Muscle layer of colon (tissue), 2 donors: ENCODE measurements at regions not wholly inside any gene's neighbourhood (a gene's known extent, or its start where the extent isn't known, plus 50 kb on each side); places are given as distances from the start of the nearest gene placed in this dataset.
"Not testable (repeated sequence)": the region's sequence is repeated elsewhere in the genome, so short reads cannot be mapped to it uniquely, and the experiment has no call there.

ENCODE experiments used
- H3K27ac ChIP-seq: one replicate; pipeline ENCODE4 v1.7.0; 2013; ENCODE audit warnings: low read depth, mild to moderate bottlenecking, low read length, moderate library complexity
- H3K27me3 ChIP-seq, 2 donors: one replicate each; pipeline ENCODE4 v1.7.0; 2013; ENCODE audit warnings: low read length in 2 of 2, mild to moderate bottlenecking in 2 of 2; ENCODE audit not compliant: insufficient read depth in 2 of 2, control insufficient read depth in 1 of 2
- H3K36me3 ChIP-seq: one replicate; pipeline ENCODE4 v1.7.0; 2013; ENCODE audit warnings: mild to moderate bottlenecking, low read length; ENCODE audit not compliant: insufficient read depth
- H3K4me1 ChIP-seq: one replicate; pipeline ENCODE4 v1.7.0; 2013; ENCODE audit warnings: mild to moderate bottlenecking, low read length; ENCODE audit not compliant: insufficient read depth
- H3K4me3 ChIP-seq, 2 donors: one replicate each; pipeline ENCODE4 v1.7.0; 2013; ENCODE audit warnings: low read length in 2 of 2, low read depth in 1 of 2, mild to moderate bottlenecking in 1 of 2, moderate library complexity in 1 of 2
- H3K9ac ChIP-seq: one replicate; pipeline ENCODE4 v1.7.0; 2013; ENCODE audit warnings: low read length
- H3K9me3 ChIP-seq: one replicate; pipeline ENCODE4 v1.7.0; 2013; ENCODE audit warnings: mild to moderate bottlenecking, low read length
- donor health status: abdominal sarcoma.
- donor health status: Adenocarcinoma of cecum.

- H3K9ac ChIP-seq, H3K27me3 ChIP-seq, H3K9me3 ChIP-seq, H3K27ac ChIP-seq, H3K36me3 ChIP-seq, H3K4me3 ChIP-seq, H3K4me1 ChIP-seq: not testable (repeated sequence)
These were observed 112.6 kb upstream of the FAM174B start for GRCh38 chr15:92768131-92768530.

GRCh38 chr15:92770641-92771040 lies 115.1 kb upstream of the FAM174B start:
- Histone ChIP-seq H3K27ac (no peak overlapping the region), H3K4me3 (no peak overlapping the region), H3K9ac (no peak overlapping the region), H3K27me3 (no peaks in the 10 kb centered on the region), H3K9me3 (no peaks in the 10 kb centered on the region), H3K36me3 (no peaks in the 10 kb centered on the region), H3K4me1 (no peaks in the 10 kb centered on the region)

- Histone ChIP-seq H3K9ac (no peak overlapping the region), H3K27me3 (no peaks in the 10 kb centered on the region), H3K36me3 (no peaks in the 10 kb centered on the region), H3K9me3 (no peaks in the 10 kb centered on the region), H3K27ac (no peak overlapping the region), H3K4me1 (no peaks in the 10 kb centered on the region), H3K4me3 (no peak overlapping the region)
These were observed 116.5 kb upstream of the FAM174B start for GRCh38 chr15:92772061-92772460.

GRCh38 chr15:92772626-92773244 lies 117.2 kb upstream of the FAM174B start:
- no peaks in the 10 kb centered on the region for H3K9me3 ChIP-seq
- H3K27ac ChIP-seq, result no peak overlapping the region
- no peaks in the 10 kb centered on the region for H3K27me3 ChIP-seq
- H3K36me3 ChIP-seq, result no peaks in the 10 kb centered on the region
- no peak overlapping the region for H3K4me3 ChIP-seq
- H3K9ac ChIP-seq, result no peak overlapping the region
- no peaks in the 10 kb centered on the region for H3K4me1 ChIP-seq

GRCh38 chr15:92773340-92773739 lies 117.8 kb upstream of the FAM174B start:
- Histone ChIP-seq H3K9ac (no peak overlapping the region), H3K27ac (no peak overlapping the region), H3K4me1 (no peaks in the 10 kb centered on the region), H3K36me3 (no peaks in the 10 kb centered on the region), H3K27me3 (no peaks in the 10 kb centered on the region), H3K9me3 (no peaks in the 10 kb centered on the region), H3K4me3 (no peak overlapping the region)

GRCh38 chr15:92779874-92780273 lies 120.2 kb upstream of the CHD2 start:
- no peaks in the 10 kb centered on the region for H3K4me1 ChIP-seq
- no peaks in the 10 kb centered on the region for H3K36me3 ChIP-seq
- no peaks in the 10 kb centered on the region for H3K9me3 ChIP-seq
- H3K27ac ChIP-seq, result no peak overlapping the region
- H3K27me3 ChIP-seq, result no peaks in the 10 kb centered on the region
- no peak overlapping the region for H3K4me3 ChIP-seq
- no peak overlapping the region for H3K9ac ChIP-seq

- H3K27ac ChIP-seq, result no peak overlapping the region
These were observed 119.3 kb upstream of the CHD2 start for GRCh38 chr15:92780843-92781242.

GRCh38 chr15:92781925-92782453 lies 118.1 kb upstream of the CHD2 start:
- H3K4me3 ChIP-seq, result no peak overlapping the region
- H3K9ac ChIP-seq, result no peak overlapping the region
- no peaks in the 10 kb centered on the region for H3K36me3 ChIP-seq
- H3K9me3 ChIP-seq, result no peaks in the 10 kb centered on the region
- H3K27ac ChIP-seq, result no peak overlapping the region
- no peaks in the 10 kb centered on the region for H3K4me1 ChIP-seq
- H3K27me3 ChIP-seq, result no peaks in the 10 kb centered on the region

More at GRCh38 chr15:92780843-92781242, 119.3 kb upstream of the CHD2 start:
- Histone ChIP-seq H3K4me1 (no peaks in the 10 kb centered on the region), H3K4me3 (no peak overlapping the region), H3K27me3 (no peaks in the 10 kb centered on the region), H3K9me3 (no peaks in the 10 kb centered on the region), H3K36me3 (no peaks in the 10 kb centered on the region), H3K9ac (no peak overlapping the region)

- no peaks in the 10 kb centered on the region for H3K9me3 ChIP-seq
- no peak overlapping the region for H3K4me3 ChIP-seq
- no peaks in the 10 kb centered on the region for H3K27me3 ChIP-seq
- H3K4me1 ChIP-seq, result no peaks in the 10 kb centered on the region
- H3K27ac ChIP-seq, result no peak overlapping the region
- no peak overlapping the region for H3K9ac ChIP-seq
- H3K36me3 ChIP-seq, result no peaks in the 10 kb centered on the region
These were observed 113.0 kb upstream of the CHD2 start for GRCh38 chr15:92787116-92787515.

- Histone ChIP-seq H3K36me3 (no peaks in the 10 kb centered on the region), H3K4me3 (no peak overlapping the region), H3K27ac (no peak overlapping the region), H3K4me1 (no peaks in the 10 kb centered on the region), H3K9ac (no peak overlapping the region), H3K27me3 (no peaks in the 10 kb centered on the region), H3K9me3 (no peaks in the 10 kb centered on the region)
These were observed 111.9 kb upstream of the CHD2 start for GRCh38 chr15:92788196-92788595.

- not testable (repeated sequence) for H3K9me3 ChIP-seq, H3K27me3 ChIP-seq, H3K27ac ChIP-seq, H3K36me3 ChIP-seq, H3K4me3 ChIP-seq, H3K9ac ChIP-seq, H3K4me1 ChIP-seq
These were observed 111.3 kb upstream of the CHD2 start for GRCh38 chr15:92788793-92789192.

- Histone ChIP-seq H3K9me3 (no peaks in the 10 kb centered on the region), H3K36me3 (no peaks in the 10 kb centered on the region), H3K4me3 (no peak overlapping the region), H3K4me1 (peaks cover 8% of the 10 kb centered on the region), H3K27ac (no peak overlapping the region), H3K9ac (no peak overlapping the region), H3K27me3 (no peaks in the 10 kb centered on the region)
These were observed 103.9 kb upstream of the CHD2 start for GRCh38 chr15:92796161-92796611.
